ENCODE measurements at regions not wholly inside any gene's neighbourhood (a gene's known extent, or its start where the extent isn't known, plus 50 kb on each side); places are given as distances from the start of the nearest gene placed in this dataset.

DNA sequence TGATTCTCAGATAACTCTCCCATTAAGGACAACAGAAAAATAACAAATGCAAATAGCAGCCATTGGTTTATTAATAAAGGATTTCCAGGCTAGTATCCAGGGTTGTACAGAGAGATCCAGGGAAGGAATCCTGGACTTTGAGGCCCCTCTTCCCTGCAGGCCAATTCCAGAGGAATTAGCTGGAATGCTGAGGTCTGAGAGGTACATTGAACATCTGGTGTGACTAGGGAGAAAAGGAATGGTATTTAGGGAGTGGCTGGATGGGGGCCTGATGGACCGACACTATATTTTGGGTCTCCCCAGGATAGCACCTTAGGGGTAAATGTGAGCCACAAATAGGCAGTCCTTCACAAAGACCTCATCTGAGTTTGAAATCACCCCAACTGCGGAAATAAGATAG, 924.5 kb downstream of the AACS start:
- H3K4me1 Mint-ChIP-seq (ENCODE audit: low read depth, unreplicated experiment): peaks cover 10% of the 10 kb centered on the region
- H3K36me3 Mint-ChIP-seq (ENCODE audit: insufficient read depth, unreplicated experiment): no peaks in the 10 kb centered on the region
- CTCF ChIA-PET: no interaction called here
- no peak overlapping the region for H3K4me3 Mint-ChIP-seq (ENCODE audit: low read depth, unreplicated experiment)
- intact Hi-C loops (cut with micrococcal nuclease; ENCODE audit: unreplicated experiment): loop anchor here (10.0 kb wide), 1 partner anchor 885 kb away; no protein-coding TSS in a partner anchor
- no TSS peak for BruUV-seq (replicated peaks)
- H3K9me3 Mint-ChIP-seq (ENCODE audit: low read depth, unreplicated experiment): no peaks in the 10 kb centered on the region
- H3K27me3 Mint-ChIP-seq (ENCODE audit: unreplicated experiment): no peaks in the 10 kb centered on the region
- no peak for DNase-seq
- no peak for TF ChIP-seq CTCF (IDR thresholded peaks at IDR 0.05; ENCODE audit: unreplicated experiment)
- no peak overlapping the region for H3K27ac Mint-ChIP-seq (ENCODE audit: unreplicated experiment)

DNA sequence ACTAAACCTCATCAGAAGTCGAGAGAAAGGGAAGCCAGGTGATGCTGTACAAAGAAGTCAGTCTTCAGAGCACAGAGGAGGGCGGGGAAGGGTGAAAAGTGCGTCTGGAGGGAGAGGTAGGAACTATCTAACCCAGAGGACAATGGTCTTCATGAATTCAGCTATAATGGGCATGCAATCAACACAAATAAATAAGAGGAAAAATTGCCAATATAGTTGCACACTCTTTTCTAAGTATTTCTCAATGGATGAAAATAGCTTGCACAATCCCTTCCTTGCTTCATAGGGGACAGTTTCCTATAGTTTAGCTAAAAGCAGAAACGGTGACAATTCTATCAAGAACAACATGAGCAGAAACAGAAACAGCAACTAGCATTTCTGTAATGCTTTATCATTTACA, 931.2 kb downstream of the AACS start:
- H3K36me3 Mint-ChIP-seq (ENCODE audit: insufficient read depth, unreplicated experiment): no peaks in the 10 kb centered on the region
- H3K9me3 Mint-ChIP-seq (ENCODE audit: low read depth, unreplicated experiment): no peaks in the 10 kb centered on the region
- peaks cover 10% of the 10 kb centered on the region for H3K4me1 Mint-ChIP-seq (ENCODE audit: low read depth, unreplicated experiment)
- TF ChIP-seq CTCF (IDR thresholded peaks at IDR 0.05; ENCODE audit: unreplicated experiment): no peak
- no peaks in the 10 kb centered on the region for H3K27me3 Mint-ChIP-seq (ENCODE audit: unreplicated experiment)
- DNase-seq: no peak
- H3K27ac Mint-ChIP-seq (ENCODE audit: unreplicated experiment): no peak overlapping the region
- intact Hi-C loops (cut with micrococcal nuclease; ENCODE audit: unreplicated experiment): no loop called here
- BruUV-seq (replicated peaks): no TSS peak
- CTCF ChIA-PET: no interaction called here
- H3K4me3 Mint-ChIP-seq (ENCODE audit: low read depth, unreplicated experiment): no peak overlapping the region

DNA sequence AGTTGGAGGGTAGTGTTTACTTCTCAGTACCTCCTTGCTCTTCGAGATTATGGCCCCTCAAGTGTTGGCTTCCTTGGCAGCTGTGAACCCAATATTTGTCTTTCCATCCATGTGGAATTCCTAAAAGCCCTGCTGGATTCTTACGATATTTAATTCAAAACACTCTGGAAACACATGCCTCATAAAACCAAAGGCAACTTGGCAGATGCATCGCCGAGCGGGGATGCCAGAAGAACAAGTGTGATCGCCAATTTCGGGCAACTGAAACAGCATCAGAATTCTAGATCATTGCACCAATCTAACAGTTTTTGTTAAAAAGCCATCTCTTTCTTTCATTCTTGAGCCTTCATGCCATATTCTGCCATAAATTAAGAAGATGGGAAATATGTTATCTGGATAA, 934.4 kb downstream of the AACS start:
- BruUV-seq (replicated peaks): no TSS peak
- CTCF ChIA-PET: no interaction called here
- no peak for TF ChIP-seq CTCF (IDR thresholded peaks at IDR 0.05; ENCODE audit: unreplicated experiment)
- Mint-ChIP-seq H3K4me3 (ENCODE audit: low read depth, unreplicated experiment) (no peak overlapping the region), H3K36me3 (ENCODE audit: insufficient read depth, unreplicated experiment) (no peaks in the 10 kb centered on the region), H3K27me3 (ENCODE audit: unreplicated experiment) (no peaks in the 10 kb centered on the region), H3K27ac (ENCODE audit: unreplicated experiment) (no peak overlapping the region), H3K4me1 (ENCODE audit: low read depth, unreplicated experiment) (no peaks in the 10 kb centered on the region), H3K9me3 (ENCODE audit: low read depth, unreplicated experiment) (peaks cover 3% of the 10 kb centered on the region)
- no peak for DNase-seq
- intact Hi-C loops (cut with micrococcal nuclease; ENCODE audit: unreplicated experiment): no loop called here

- H3K4me1 Mint-ChIP-seq (ENCODE audit: low read depth, unreplicated experiment): no peaks in the 10 kb centered on the region
- no peak for DNase-seq
- peaks cover 14% of the 10 kb centered on the region for H3K9me3 Mint-ChIP-seq (ENCODE audit: low read depth, unreplicated experiment)
- H3K36me3 Mint-ChIP-seq (ENCODE audit: insufficient read depth, unreplicated experiment): peaks cover 5% of the 10 kb centered on the region
- H3K4me3 Mint-ChIP-seq (ENCODE audit: low read depth, unreplicated experiment): no peak overlapping the region
- H3K27me3 Mint-ChIP-seq (ENCODE audit: unreplicated experiment): no peaks in the 10 kb centered on the region
- BruUV-seq (replicated peaks): no TSS peak
- no peak overlapping the region for H3K27ac Mint-ChIP-seq (ENCODE audit: unreplicated experiment)
- intact Hi-C loops (cut with micrococcal nuclease; ENCODE audit: unreplicated experiment): no loop called here
- CTCF ChIA-PET: no interaction called here
- TF ChIP-seq CTCF (IDR thresholded peaks at IDR 0.05; ENCODE audit: unreplicated experiment): no peak
Measured at GRCh38 chr12:126019385-126019784, 954.1 kb downstream of the AACS start.

GRCh38 chr12:126021675-126022074, 956.4 kb downstream of the AACS start:
- Mint-ChIP-seq H3K9me3 (ENCODE audit: low read depth, unreplicated experiment) (peaks cover 14% of the 10 kb centered on the region), H3K36me3 (ENCODE audit: insufficient read depth, unreplicated experiment) (peaks cover 19% of the 10 kb centered on the region), H3K4me3 (ENCODE audit: low read depth, unreplicated experiment) (no peak overlapping the region), H3K4me1 (ENCODE audit: low read depth, unreplicated experiment) (no peaks in the 10 kb centered on the region), H3K27ac (ENCODE audit: unreplicated experiment) (no peak overlapping the region), H3K27me3 (ENCODE audit: unreplicated experiment) (no peaks in the 10 kb centered on the region)
- no peak for TF ChIP-seq CTCF (IDR thresholded peaks at IDR 0.05; ENCODE audit: unreplicated experiment)
- intact Hi-C loops (cut with micrococcal nuclease; ENCODE audit: unreplicated experiment): no loop called here
- no TSS peak for BruUV-seq (replicated peaks)
- CTCF ChIA-PET: no interaction called here
- no peak for DNase-seq
